H9 (cell line): ENCODE measurements at regions not wholly inside any gene's neighbourhood (a gene's known extent, or its start where the extent isn't known, plus 50 kb on each side); places are given as distances from the start of the nearest gene placed in this dataset.

Experiments used
- DNase-seq: peaks from one replicate; pipeline ENCODE4 v3.0.0-alpha.2; 2017
- H2AFZ ChIP-seq: one replicate; pipeline ENCODE4 v1.6.1; 2013; ENCODE audit warnings: mild to moderate bottlenecking, low read length, control low read depth, moderate library complexity
- H2AK5ac ChIP-seq: 2 replicates; pipeline ENCODE4 v1.6.1; 2013; ENCODE audit warnings: low read length, control low read depth, mixed read lengths; ENCODE audit not compliant: insufficient read length
- H2BK120ac ChIP-seq: one replicate; pipeline ENCODE4 v1.6.1; 2013; ENCODE audit warnings: low read depth, mild to moderate bottlenecking, low read length, control low read depth, inconsistent platforms; ENCODE audit not compliant: poor library complexity, severe bottlenecking
- H2BK12ac ChIP-seq: 2 replicates; pipeline ENCODE4 v1.6.1; 2013; ENCODE audit warnings: low read length, control low read depth, mixed read lengths, low read depth; ENCODE audit not compliant: insufficient read length
- H2BK15ac ChIP-seq: 2 replicates; pipeline ENCODE4 v1.6.1; 2013; ENCODE audit warnings: low read depth, low read length, control low read depth
- H2BK20ac ChIP-seq: one replicate; pipeline ENCODE4 v1.6.1; 2013; ENCODE audit warnings: low read depth, mild to moderate bottlenecking, low read length, control low read depth, inconsistent platforms; ENCODE audit not compliant: poor library complexity, severe bottlenecking
- H2BK5ac ChIP-seq: 2 replicates; pipeline ENCODE4 v1.6.1; 2013; ENCODE audit warnings: low read length, control low read depth, mixed read lengths; ENCODE audit not compliant: insufficient read length
- H3K14ac ChIP-seq: 2 replicates; pipeline ENCODE4 v1.6.1; 2013; ENCODE audit warnings: low read length, control low read depth; ENCODE audit not compliant: insufficient read depth
- H3K18ac ChIP-seq: 2 replicates; pipeline ENCODE4 v1.6.1; 2013; ENCODE audit warnings: low read depth, mild to moderate bottlenecking, mixed read lengths, low read length, control low read depth; ENCODE audit not compliant: insufficient read length
- H3K23ac ChIP-seq: 2 replicates; pipeline ENCODE4 v1.6.1; 2013; ENCODE audit warnings: low read length, control low read depth, mixed read lengths, low read depth; ENCODE audit not compliant: insufficient read length
- H3K23me2 ChIP-seq: 2 replicates; pipeline ENCODE4 v1.6.1; 2013; ENCODE audit warnings: low read depth, mild to moderate bottlenecking, mixed read lengths, low read length, control low read depth; ENCODE audit not compliant: insufficient read length, poor library complexity, severe bottlenecking
- H3K27ac ChIP-seq: 2 replicates; pipeline ENCODE4 v1.5.1; 2013; ENCODE audit warnings: low read length, control low read depth, mixed read lengths, low read depth; ENCODE audit not compliant: insufficient read length
- H3K27me3 ChIP-seq: 2 replicates; pipeline ENCODE4 v1.6.1; 2013; ENCODE audit warnings: low read length, control low read depth, inconsistent platforms; ENCODE audit not compliant: insufficient read depth
- H3K4ac ChIP-seq: 2 replicates; pipeline ENCODE4 v1.6.1; 2013; ENCODE audit warnings: low read depth, mild to moderate bottlenecking, control low read depth, inconsistent platforms, low read length, moderate library complexity
- H3K4me1 ChIP-seq: 2 replicates; pipeline ENCODE4 v1.6.1; 2013; ENCODE audit warnings: low read length, control low read depth, inconsistent platforms; ENCODE audit not compliant: insufficient read depth
- H3K4me2 ChIP-seq: 2 replicates; pipeline ENCODE4 v1.6.1; 2013; ENCODE audit warnings: low read length, control low read depth, mixed read lengths; ENCODE audit not compliant: insufficient read length, insufficient read depth
- H3K56ac ChIP-seq: 2 replicates; pipeline ENCODE4 v1.6.1; 2013; ENCODE audit warnings: low read depth, mild to moderate bottlenecking, mixed read lengths, low read length, control low read depth; ENCODE audit not compliant: insufficient read length
- H3K79me1 ChIP-seq: 2 replicates; pipeline ENCODE4 v1.6.1; 2013; ENCODE audit warnings: low read depth, mild to moderate bottlenecking, moderate library complexity, low read length, control low read depth, inconsistent platforms; ENCODE audit not compliant: insufficient read depth, poor library complexity, severe bottlenecking
- H3K79me2 ChIP-seq: 2 replicates; pipeline ENCODE4 v1.6.1; 2013; ENCODE audit warnings: low read length, control low read depth, inconsistent platforms; ENCODE audit not compliant: insufficient read depth
- H3K9ac ChIP-seq: 2 replicates; pipeline ENCODE4 v1.6.1; 2013; ENCODE audit warnings: low read length, control low read depth, mixed read lengths; ENCODE audit not compliant: insufficient read length; ENCODE audit errors: extremely low read depth
- H3K9me3 ChIP-seq: one replicate; pipeline ENCODE4 v1.6.1; 2013; ENCODE audit warnings: low read depth, low read length, inconsistent platforms; ENCODE audit not compliant: control insufficient read depth
- H3T11ph ChIP-seq: one replicate; pipeline ENCODE4 v1.6.1; 2013; ENCODE audit warnings: mild to moderate bottlenecking, low read length, control low read depth, inconsistent platforms
- H4K20me1 ChIP-seq: one replicate; pipeline ENCODE4 v1.6.1; 2013; ENCODE audit not compliant: control insufficient read depth, insufficient read length, insufficient read depth
- H4K5ac ChIP-seq: 2 replicates; pipeline ENCODE4 v1.6.1; 2013; ENCODE audit warnings: low read depth, mild to moderate bottlenecking, mixed read lengths, low read length, control low read depth; ENCODE audit not compliant: insufficient read length
- H4K8ac ChIP-seq: replicated peaks from 2 replicates; pipeline ENCODE4 v1.6.1; 2013; ENCODE audit warnings: low read length, control low read depth, mixed read lengths, low read depth; ENCODE audit not compliant: insufficient read length
- H4K91ac ChIP-seq: 2 replicates; pipeline ENCODE4 v1.6.1; 2013; ENCODE audit warnings: low read depth, mild to moderate bottlenecking, moderate library complexity, mixed read lengths, low read length, control low read depth; ENCODE audit not compliant: insufficient read length
- H3K27ac Mint-ChIP-seq, 3 experiments: 2 replicates in 2 of 3; 3 replicates in 1 of 3; pipeline ENCODE4 v1.8.0; 2020 to 2021; ENCODE audit warnings: mixed read lengths in 3 of 3, mild to moderate bottlenecking in 1 of 3, moderate library complexity in 1 of 3
- H3K27me3 Mint-ChIP-seq: 2 replicates; pipeline ENCODE4 v1.8.0; 2021; ENCODE audit warnings: low read depth, mild to moderate bottlenecking, moderate library complexity, mixed read lengths
- H3K36me3 Mint-ChIP-seq, 3 experiments: 2 replicates in 2 of 3; 3 replicates in 1 of 3; pipeline ENCODE4 v1.8.0; 2020 to 2021; ENCODE audit warnings: low read depth in 3 of 3, mixed read lengths in 3 of 3; ENCODE audit not compliant: insufficient read depth in 1 of 3
- H3K4me1 Mint-ChIP-seq, 2 experiments: 2 replicates each; pipeline ENCODE4 v1.8.0; 2020; ENCODE audit warnings: mixed read lengths in 2 of 2
- H3K4me3 Mint-ChIP-seq, 2 experiments: 2 replicates in 1 of 2; 3 replicates in 1 of 2; pipeline ENCODE4 v1.8.0; 2020 to 2021; ENCODE audit warnings: mild to moderate bottlenecking in 2 of 2, mixed read lengths in 2 of 2, moderate library complexity in 1 of 2
- H3K9me3 Mint-ChIP-seq, 2 experiments: 2 replicates in 1 of 2; 3 replicates in 1 of 2; pipeline ENCODE4 v1.8.0; 2020; ENCODE audit warnings: mild to moderate bottlenecking in 2 of 2, mixed read lengths in 2 of 2, moderate library complexity in 1 of 2
- WGBS: extraction: QIAGEN DNeasy Blood & Tissue Kit; methylation state at CpG from one replicate; pipeline ENCODE4 v1.1.7; 2013; ENCODE audit warnings: missing lambda C conversion rate, low lambda C conversion rate, mixed read lengths; ENCODE audit not compliant: insufficient read length; ENCODE audit errors: extremely low coverage; 5-methylcytosine and 5-hydroxymethylcytosine counted together
- TF ChIP-seq, protein P1 (sequence below): fragments of 200-600 bp; sonication (generic); conservative IDR thresholded peaks from 3 replicates; pipeline ENCODE4 v1.8.0; 2021; ENCODE audit warnings: antibody characterized with exemption, mild to moderate bottlenecking

DNA sequence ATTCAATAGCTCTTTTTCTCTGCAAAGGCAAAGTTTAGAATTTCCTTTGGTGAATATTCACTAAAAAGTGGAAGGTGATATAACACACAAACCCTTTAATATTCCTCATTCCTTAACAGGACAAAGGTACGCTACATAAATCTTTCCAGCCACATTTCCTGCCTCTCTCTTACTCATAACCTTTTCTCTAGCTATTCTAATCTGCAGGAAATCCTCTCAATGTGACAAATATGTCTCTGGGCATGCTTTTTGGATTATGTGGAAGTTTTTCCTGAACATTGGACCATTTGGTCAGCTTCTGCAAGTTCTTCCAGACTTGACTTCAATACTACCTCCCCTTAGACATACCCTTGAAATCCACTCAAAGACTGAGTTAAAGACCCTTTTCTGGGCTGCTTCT lies 186.3 kb upstream of the TUSC1 start:
- Histone ChIP-seq H3K9ac (no peak overlapping the region), H4K20me1 (no peaks in the 10 kb centered on the region), H3K79me2 (no peaks in the 10 kb centered on the region), H3K27ac (no peak overlapping the region), H3K79me1 (no peaks in the 10 kb centered on the region), H3K23ac (no peak overlapping the region), H3K14ac (no peak overlapping the region), H3K56ac (no peak overlapping the region), H3K18ac (no peak overlapping the region), H3K4ac (no peak overlapping the region), H3K4me2 (no peak overlapping the region), H2AFZ (no peak overlapping the region), H2AK5ac (no peak overlapping the region), H2BK12ac (no peak overlapping the region), H2BK5ac (no peak overlapping the region), H4K5ac (no peak overlapping the region), H3K4me1 (no peaks in the 10 kb centered on the region), H2BK15ac (no peak overlapping the region), H4K91ac (no peak overlapping the region), H3K9me3 (no peaks in the 10 kb centered on the region), H2BK120ac (no peak overlapping the region), H3K27me3 (no peaks in the 10 kb centered on the region), H4K8ac (no peak overlapping the region), H3K23me2 (no peaks in the 10 kb centered on the region), H2BK20ac (no peak overlapping the region), H3T11ph (no peak overlapping the region)
- H3K4me1 Mint-ChIP-seq = no peaks in the 10 kb centered on the region
- H3K36me3 Mint-ChIP-seq = no peaks in the 10 kb centered on the region; a peak in 1 of 7 replicates
- peaks cover 0 to 2% of the 10 kb centered on the region in 2 experiments; a peak in 4 of 5 replicates for H3K9me3 Mint-ChIP-seq
- H3K27me3 Mint-ChIP-seq = no peaks in the 10 kb centered on the region
- TF ChIP-seq, protein P1, sequence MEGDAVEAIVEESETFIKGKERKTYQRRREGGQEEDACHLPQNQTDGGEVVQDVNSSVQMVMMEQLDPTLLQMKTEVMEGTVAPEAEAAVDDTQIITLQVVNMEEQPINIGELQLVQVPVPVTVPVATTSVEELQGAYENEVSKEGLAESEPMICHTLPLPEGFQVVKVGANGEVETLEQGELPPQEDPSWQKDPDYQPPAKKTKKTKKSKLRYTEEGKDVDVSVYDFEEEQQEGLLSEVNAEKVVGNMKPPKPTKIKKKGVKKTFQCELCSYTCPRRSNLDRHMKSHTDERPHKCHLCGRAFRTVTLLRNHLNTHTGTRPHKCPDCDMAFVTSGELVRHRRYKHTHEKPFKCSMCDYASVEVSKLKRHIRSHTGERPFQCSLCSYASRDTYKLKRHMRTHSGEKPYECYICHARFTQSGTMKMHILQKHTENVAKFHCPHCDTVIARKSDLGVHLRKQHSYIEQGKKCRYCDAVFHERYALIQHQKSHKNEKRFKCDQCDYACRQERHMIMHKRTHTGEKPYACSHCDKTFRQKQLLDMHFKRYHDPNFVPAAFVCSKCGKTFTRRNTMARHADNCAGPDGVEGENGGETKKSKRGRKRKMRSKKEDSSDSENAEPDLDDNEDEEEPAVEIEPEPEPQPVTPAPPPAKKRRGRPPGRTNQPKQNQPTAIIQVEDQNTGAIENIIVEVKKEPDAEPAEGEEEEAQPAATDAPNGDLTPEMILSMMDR = no peak
- no peak overlapping the region for H3K27ac Mint-ChIP-seq
- WGBS = no CpG with 5 or more reads among the region's 1 CpG
- H3K4me3 Mint-ChIP-seq = no peak overlapping the region
- no peak for DNase-seq
